T-helper 17 cell (primary cell): ENCODE measurements at regions not wholly inside any gene's neighbourhood (a gene's known extent, or its start where the extent isn't known, plus 50 kb on each side); places are given as distances from the start of the nearest gene placed in this dataset.
"Not testable (repeated sequence)": the region's sequence is repeated elsewhere in the genome, so short reads cannot be mapped to it uniquely, and the experiment has no call there.

Experiments
- ATAC-seq: fragments of 150-1000 bp; cut with Tn5 transposase; 2 replicates; pipeline ENCODE4 v1.10.0; 2021; ENCODE audit warnings: mild to moderate bottlenecking, moderate library complexity
- DNase-seq, 3 donors: peaks; one replicate each; pipeline versions ENCODE4 v3.0.0 to v3.0.0-alpha.2; 2020 to 2021
- H3K9me3 ChIP-seq: one replicate; pipeline ENCODE4 v1.7.0; 2013; ENCODE audit warnings: low read length, mild to moderate bottlenecking; ENCODE audit not compliant: control insufficient read depth, poor library complexity, severe bottlenecking
- H3K27ac Mint-ChIP-seq: one replicate; pipeline ENCODE4 v1.8.0; 2022; ENCODE audit warnings: mild to moderate bottlenecking, moderate library complexity, mixed read lengths
- H3K27me3 Mint-ChIP-seq: one replicate; pipeline ENCODE4 v1.8.0; 2022; ENCODE audit warnings: mixed read lengths
- H3K36me3 Mint-ChIP-seq: one replicate; pipeline ENCODE4 v1.8.0; 2022; ENCODE audit warnings: low read depth, mixed read lengths
- H3K4me1 Mint-ChIP-seq: one replicate; pipeline ENCODE4 v1.8.0; 2022; ENCODE audit warnings: mild to moderate bottlenecking, mixed read lengths
- H3K4me3 Mint-ChIP-seq: one replicate; pipeline ENCODE4 v1.8.0; 2022; ENCODE audit warnings: mild to moderate bottlenecking, moderate library complexity, mixed read lengths

DNA sequence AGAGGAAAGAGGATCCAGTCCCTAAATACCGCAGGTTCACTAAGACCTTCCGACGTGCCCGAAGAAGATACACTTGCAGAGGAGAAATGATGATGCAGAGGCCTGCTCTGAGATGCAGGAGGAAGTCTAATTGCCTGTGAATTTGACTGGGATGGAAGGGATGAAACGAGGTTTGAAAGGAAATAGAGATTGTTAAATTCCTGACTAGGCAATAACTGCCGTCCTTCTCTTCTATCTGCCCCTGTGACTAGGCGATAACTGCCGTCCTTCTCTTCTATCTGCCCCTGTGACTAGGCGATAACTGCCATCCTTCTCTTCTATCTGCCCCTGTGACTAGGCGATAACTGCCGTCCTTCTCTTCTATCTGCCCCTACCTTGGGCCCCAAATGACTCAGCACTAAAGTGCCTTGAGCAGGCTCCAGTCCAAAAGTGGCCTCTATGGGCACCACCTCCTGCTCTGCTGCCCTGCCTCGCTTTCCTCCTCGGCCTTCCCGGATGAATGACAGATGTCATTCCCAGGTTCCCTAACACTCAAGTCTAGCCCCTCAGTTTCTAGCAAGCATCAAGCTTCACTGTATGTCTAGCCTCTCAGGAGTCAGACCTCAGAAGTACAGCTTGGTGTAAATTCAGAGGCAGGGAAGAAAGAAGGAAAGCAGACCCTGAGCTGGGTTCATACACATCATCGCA, 189.1 kb downstream of the FOXD4L6 start:
- H3K27me3 Mint-ChIP-seq, H3K4me3 Mint-ChIP-seq, H3K4me1 Mint-ChIP-seq, H3K36me3 Mint-ChIP-seq, ATAC-seq, H3K27ac Mint-ChIP-seq, H3K9me3 ChIP-seq, DNase-seq: not testable (repeated sequence)

GRCh38 chr9:40935336-40935735, 193.1 kb downstream of the FOXD4L6 start:
- DNase-seq: no peak
- Mint-ChIP-seq H3K4me1 (no peaks in the 10 kb centered on the region), H3K27me3 (no peaks in the 10 kb centered on the region), H3K4me3 (no peak overlapping the region), H3K36me3 (no peaks in the 10 kb centered on the region), H3K27ac (no peak overlapping the region)
- H3K9me3 ChIP-seq: peaks cover 17% of the 10 kb centered on the region
- ATAC-seq: no peak

GRCh38 chr9:40934480-40934879, 194.0 kb downstream of the FOXD4L6 start:
- H3K4me1 Mint-ChIP-seq, H3K36me3 Mint-ChIP-seq, H3K27ac Mint-ChIP-seq, ATAC-seq, H3K27me3 Mint-ChIP-seq, DNase-seq, H3K4me3 Mint-ChIP-seq: not testable (repeated sequence)
- H3K9me3 ChIP-seq: peaks cover 23% of the 10 kb centered on the region

- ATAC-seq, H3K27ac Mint-ChIP-seq, DNase-seq, H3K4me1 Mint-ChIP-seq, H3K4me3 Mint-ChIP-seq, H3K27me3 Mint-ChIP-seq, H3K36me3 Mint-ChIP-seq: not testable (repeated sequence)
- H3K9me3 ChIP-seq: peaks cover 54% of the 10 kb centered on the region
These were observed 198.1 kb downstream of the FOXD4L6 start for GRCh38 chr9:40930426-40930825.

GRCh38 chr9:40929488-40929845, 199.0 kb downstream of the FOXD4L6 start:
- H3K9me3 ChIP-seq: peaks cover 58% of the 10 kb centered on the region
- not testable (repeated sequence) for H3K36me3 Mint-ChIP-seq, H3K4me3 Mint-ChIP-seq

GRCh38 chr9:40928803-40929487, 199.5 kb downstream of the FOXD4L6 start:
- Mint-ChIP-seq H3K36me3 (no peaks in the 10 kb centered on the region), H3K27ac (no peak overlapping the region), H3K27me3 (no peaks in the 10 kb centered on the region), H3K4me1 (no peaks in the 10 kb centered on the region), H3K4me3 (no peak overlapping the region)
- H3K9me3 ChIP-seq: peaks cover 53% of the 10 kb centered on the region
- ATAC-seq (no peak), DNase-seq (no peak)

More at GRCh38 chr9:40929488-40929845, 199.0 kb downstream of the FOXD4L6 start:
- ATAC-seq, DNase-seq, H3K4me1 Mint-ChIP-seq, H3K27me3 Mint-ChIP-seq, H3K27ac Mint-ChIP-seq: not testable (repeated sequence)

- H3K4me3 Mint-ChIP-seq: no peak overlapping the region
- peaks cover 54% of the 10 kb centered on the region for H3K9me3 ChIP-seq
- ATAC-seq (no peak), DNase-seq (no peak)
- H3K27ac Mint-ChIP-seq: no peak overlapping the region
- H3K27me3 Mint-ChIP-seq: no peaks in the 10 kb centered on the region
- H3K36me3 Mint-ChIP-seq: no peaks in the 10 kb centered on the region
- no peaks in the 10 kb centered on the region for H3K4me1 Mint-ChIP-seq
These were observed 200.4 kb downstream of the FOXD4L6 start for GRCh38 chr9:40927851-40928802.

DNA sequence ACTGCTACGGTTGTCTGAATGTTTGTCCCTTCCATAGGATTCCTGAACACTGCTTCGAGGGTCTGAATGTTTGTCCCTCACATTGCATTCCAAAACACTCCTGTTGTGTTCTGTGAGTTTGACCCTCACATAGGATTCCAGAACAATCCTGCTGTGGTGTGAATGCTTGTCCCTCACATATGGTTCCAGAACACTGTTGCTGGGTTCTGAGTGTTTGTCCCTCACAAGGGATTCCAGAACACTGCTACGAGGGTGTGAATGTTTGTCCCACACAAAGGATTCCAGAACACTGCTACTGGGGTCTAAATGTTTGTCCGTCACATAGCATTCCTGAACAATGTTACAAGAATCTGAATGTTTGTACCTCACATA, 201.2 kb downstream of the FOXD4L6 start:
- no peak overlapping the region for H3K4me3 Mint-ChIP-seq
- ATAC-seq (no peak), DNase-seq (no peak)
- no peaks in the 10 kb centered on the region for H3K4me1 Mint-ChIP-seq
- H3K9me3 ChIP-seq: peaks cover 56% of the 10 kb centered on the region
- no peak overlapping the region for H3K27ac Mint-ChIP-seq
- no peaks in the 10 kb centered on the region for H3K27me3 Mint-ChIP-seq
- H3K36me3 Mint-ChIP-seq: no peaks in the 10 kb centered on the region

GRCh38 chr9:40926404-40927259, 201.8 kb downstream of the FOXD4L6 start:
- ATAC-seq: no peak

DNA sequence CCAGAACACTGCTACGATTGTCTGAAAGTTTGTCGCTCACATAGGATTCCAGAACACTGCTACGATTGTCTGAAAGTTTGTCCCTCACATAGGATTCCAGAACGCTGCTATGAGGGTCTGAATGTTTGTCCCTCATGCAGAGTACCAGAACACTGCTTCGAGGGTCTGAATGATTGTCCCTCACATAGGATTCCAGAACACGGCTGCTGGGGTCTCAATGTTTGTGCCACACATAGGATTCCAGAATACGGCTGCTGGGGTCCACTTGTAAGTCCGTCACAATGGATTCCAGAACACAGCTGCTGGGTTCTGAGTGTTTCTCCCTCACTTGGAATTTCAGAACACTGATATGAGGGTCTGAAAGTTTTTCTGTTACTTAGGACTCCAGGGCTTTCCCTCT, 203.3 kb downstream of the FOXD4L6 start:
- DNase-seq (no peak), ATAC-seq (no peak)
- no peak overlapping the region for H3K27ac Mint-ChIP-seq
- peaks cover 45% of the 10 kb centered on the region for H3K9me3 ChIP-seq
- H3K27me3 Mint-ChIP-seq: no peaks in the 10 kb centered on the region
- no peak overlapping the region for H3K4me3 Mint-ChIP-seq
- H3K4me1 Mint-ChIP-seq: no peaks in the 10 kb centered on the region
- H3K36me3 Mint-ChIP-seq: no peaks in the 10 kb centered on the region

More at GRCh38 chr9:40926404-40927259, 201.8 kb downstream of the FOXD4L6 start:
- Mint-ChIP-seq H3K27ac (no peak overlapping the region), H3K4me3 (no peak overlapping the region), H3K4me1 (no peaks in the 10 kb centered on the region), H3K27me3 (no peaks in the 10 kb centered on the region), H3K36me3 (no peaks in the 10 kb centered on the region)
- no peak for DNase-seq
- H3K9me3 ChIP-seq: peaks cover 56% of the 10 kb centered on the region

GRCh38 chr9:40916399-40916783, 212.1 kb downstream of the FOXD4L6 start:
- ATAC-seq, H3K27me3 Mint-ChIP-seq, H3K36me3 Mint-ChIP-seq, H3K4me3 Mint-ChIP-seq, DNase-seq, H3K27ac Mint-ChIP-seq, H3K4me1 Mint-ChIP-seq: not testable (repeated sequence)
- H3K9me3 ChIP-seq: peaks cover 44% of the 10 kb centered on the region

DNA sequence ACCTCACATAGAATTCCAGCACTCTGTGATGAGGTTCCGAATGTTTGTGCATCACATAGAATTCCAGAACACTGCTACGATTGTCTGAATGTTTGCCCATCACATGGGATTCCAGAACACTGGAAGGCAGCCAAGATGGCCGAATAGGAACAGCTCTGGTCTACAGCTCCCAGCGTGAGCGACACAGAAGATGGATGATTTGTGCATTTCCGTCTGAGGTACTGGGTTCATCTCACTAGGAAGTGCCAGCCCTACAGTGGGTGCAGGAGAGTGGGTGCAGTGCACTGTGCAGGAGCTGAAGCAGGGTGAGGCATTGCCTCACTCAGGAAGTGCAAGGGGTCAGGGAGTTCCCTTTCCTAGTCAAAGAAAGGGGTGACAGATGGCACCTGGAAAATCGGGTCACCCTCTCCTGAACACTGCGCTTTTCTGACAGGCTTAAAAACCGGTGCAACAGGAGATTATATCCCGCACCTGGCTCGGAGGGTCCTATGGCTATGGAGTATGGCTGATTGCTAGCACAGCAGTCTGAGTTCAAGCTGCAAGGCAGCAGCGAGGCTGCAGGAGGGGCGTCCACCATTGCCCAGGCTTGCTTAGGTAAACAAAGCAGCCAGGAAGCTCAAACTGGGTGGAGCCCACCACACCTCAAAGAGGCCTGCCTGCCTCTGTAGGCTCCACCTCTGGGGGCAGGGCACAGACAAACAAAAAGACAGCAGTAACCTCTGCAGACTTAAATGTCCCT, 212.7 kb downstream of the FOXD4L6 start:
- not testable (repeated sequence) for ATAC-seq, H3K36me3 Mint-ChIP-seq

More for the DNA sequence above, 212.7 kb downstream of the FOXD4L6 start:
- H3K27me3 Mint-ChIP-seq, H3K4me3 Mint-ChIP-seq, DNase-seq, H3K4me1 Mint-ChIP-seq, H3K27ac Mint-ChIP-seq: not testable (repeated sequence)
- H3K9me3 ChIP-seq: peaks cover 46% of the 10 kb centered on the region
